ENCODE measurements at regions not wholly inside any gene's neighbourhood (a gene's known extent, or its start where the extent isn't known, plus 50 kb on each side); places are given as distances from the start of the nearest gene placed in this dataset.

DNA sequence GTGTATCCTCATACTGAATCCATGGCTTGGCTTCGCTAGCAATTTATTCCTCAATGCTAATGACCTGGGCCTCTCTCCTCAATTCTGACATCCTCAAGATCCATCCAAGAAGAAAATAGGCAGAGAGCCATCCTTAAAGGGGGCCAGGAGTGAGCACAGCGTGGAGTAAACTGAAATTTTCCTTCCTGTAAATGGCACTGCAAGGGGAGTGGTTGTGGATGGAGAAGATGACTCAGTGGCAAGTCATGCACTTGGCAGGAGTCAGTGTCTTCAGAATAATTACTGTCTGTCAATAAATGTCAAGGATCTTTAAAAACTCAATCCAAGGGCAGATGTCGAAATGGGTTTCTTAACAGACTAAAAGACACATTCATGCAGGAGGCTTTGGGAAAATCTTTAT is 88.0 kb upstream of the TMEM132C start:
- TF ChIP-seq, protein P1, sequence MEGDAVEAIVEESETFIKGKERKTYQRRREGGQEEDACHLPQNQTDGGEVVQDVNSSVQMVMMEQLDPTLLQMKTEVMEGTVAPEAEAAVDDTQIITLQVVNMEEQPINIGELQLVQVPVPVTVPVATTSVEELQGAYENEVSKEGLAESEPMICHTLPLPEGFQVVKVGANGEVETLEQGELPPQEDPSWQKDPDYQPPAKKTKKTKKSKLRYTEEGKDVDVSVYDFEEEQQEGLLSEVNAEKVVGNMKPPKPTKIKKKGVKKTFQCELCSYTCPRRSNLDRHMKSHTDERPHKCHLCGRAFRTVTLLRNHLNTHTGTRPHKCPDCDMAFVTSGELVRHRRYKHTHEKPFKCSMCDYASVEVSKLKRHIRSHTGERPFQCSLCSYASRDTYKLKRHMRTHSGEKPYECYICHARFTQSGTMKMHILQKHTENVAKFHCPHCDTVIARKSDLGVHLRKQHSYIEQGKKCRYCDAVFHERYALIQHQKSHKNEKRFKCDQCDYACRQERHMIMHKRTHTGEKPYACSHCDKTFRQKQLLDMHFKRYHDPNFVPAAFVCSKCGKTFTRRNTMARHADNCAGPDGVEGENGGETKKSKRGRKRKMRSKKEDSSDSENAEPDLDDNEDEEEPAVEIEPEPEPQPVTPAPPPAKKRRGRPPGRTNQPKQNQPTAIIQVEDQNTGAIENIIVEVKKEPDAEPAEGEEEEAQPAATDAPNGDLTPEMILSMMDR (IDR thresholded peaks at IDR 0.05; ENCODE audit: insufficient read depth, low read length): no peak
- no peak for TF ChIP-seq SPI1 (IDR thresholded peaks at IDR 0.05; ENCODE audit: borderline replicate concordance, low read depth)
- TF ChIP-seq POLR2AphosphoS5 (IDR thresholded peaks at IDR 0.05; ENCODE audit: low read depth): no peak
- no peak for TF ChIP-seq GABPA (IDR thresholded peaks at IDR 0.05; ENCODE audit: low read depth)

All from HL-60 (cell line).